Vagina (tissue), 2 donors: ENCODE measurements at regions not wholly inside any gene's neighbourhood (a gene's known extent, or its start where the extent isn't known, plus 50 kb on each side); places are given as distances from the start of the nearest gene placed in this dataset.

Source experiments
- DNase-seq, 2 donors: peaks; one replicate each; pipeline ENCODE4 v3.0.0-alpha.2; 2017; ENCODE audit errors: extremely low spot score in 2 of 2
- H3K27ac ChIP-seq: fragments of 200-600 bp; sonication (generic); one replicate; pipeline ENCODE4 v1.5.1; 2019
- H3K27me3 ChIP-seq: fragments of 200-600 bp; sonication (generic); one replicate; pipeline ENCODE4 v1.5.1; 2019
- H3K36me3 ChIP-seq, 2 donors: fragments of 200-600 bp; sonication (generic); one replicate each; pipeline ENCODE4 v1.5.1; 2017 to 2019
- H3K4me1 ChIP-seq: fragments of 200-600 bp; sonication (generic); one replicate; pipeline ENCODE4 v1.5.1; 2019
- H3K4me3 ChIP-seq, 2 donors: fragments of 200-600 bp; sonication (generic); 1 replicate in 1 of 2; 2 replicates in 1 of 2; pipeline ENCODE4 v1.5.1; 2016 to 2019
- H3K9me3 ChIP-seq: fragments of 200-600 bp; sonication (generic); one replicate; pipeline ENCODE4 v1.5.1; 2019
- CTCF ChIP-seq, 3 experiments: fragments of 450-650 bp in 2 of 3; fragments of 200-600 bp in 1 of 3; sonication (generic) in 1 of 3; IDR thresholded peaks; one replicate each; pipeline ENCODE4 v1.5.1; 2017 to 2019; ENCODE audit warnings: antibody characterized with exemption in 3 of 3, mild to moderate bottlenecking in 2 of 3, moderate library complexity in 2 of 3
- POLR2A ChIP-seq, 2 donors: fragments of 450-650 bp; IDR thresholded peaks; one replicate each; pipeline ENCODE4 v1.6.1; 2017; ENCODE audit warnings: antibody characterized with exemption in 2 of 2, mild to moderate bottlenecking in 2 of 2, moderate library complexity in 2 of 2
- POLR2AphosphoS5 ChIP-seq, 2 donors: sonication (generic); formaldehyde crosslinking; IDR thresholded peaks; one replicate each; pipeline ENCODE4 v1.9.0; 2017; ENCODE audit warnings: antibody characterized with exemption in 2 of 2, mild to moderate bottlenecking in 2 of 2, low read depth in 1 of 2; ENCODE audit not compliant: insufficient read depth in 1 of 2
- intact Hi-C: fragments of 100-400 bp; cut with DNase I; formaldehyde crosslinking; loops from one replicate; pipeline ENCODE4 v1.15.1; 2023

GRCh38 chr4:30959781-30960485 lies 239.8 kb downstream of the PCDH7 start:
- no peaks in the 10 kb centered on the region for H3K9me3 ChIP-seq
- no peak overlapping the region for H3K4me3 ChIP-seq
- intact Hi-C loops = no loop called here
- no peaks in the 10 kb centered on the region for H3K36me3 ChIP-seq
- H3K27me3 ChIP-seq = no peaks in the 10 kb centered on the region
- DNase-seq = no peak
- H3K27ac ChIP-seq = no peak overlapping the region
- TF ChIP-seq CTCF (IDR thresholded peaks at IDR 0.05) (no peak), POLR2AphosphoS5 (IDR thresholded peaks at IDR 0.05; ENCODE audit: insufficient read depth in 1 of 2, low read depth in 1 of 2) (no peak), POLR2A (IDR thresholded peaks at IDR 0.05) (no peak)
- H3K4me1 ChIP-seq = no peaks in the 10 kb centered on the region

GRCh38 chr4:30962939-30963338 lies 242.8 kb downstream of the PCDH7 start:
- no peak for DNase-seq
- no peaks in the 10 kb centered on the region for H3K4me1 ChIP-seq
- no peaks in the 10 kb centered on the region for H3K27me3 ChIP-seq
- H3K9me3 ChIP-seq = no peaks in the 10 kb centered on the region
- no peaks in the 10 kb centered on the region for H3K36me3 ChIP-seq
- intact Hi-C loops = no loop called here
- TF ChIP-seq CTCF (IDR thresholded peaks at IDR 0.05) (no peak), POLR2A (IDR thresholded peaks at IDR 0.05) (no peak), POLR2AphosphoS5 (IDR thresholded peaks at IDR 0.05; ENCODE audit: insufficient read depth in 1 of 2, low read depth in 1 of 2) (no peak)
- no peak overlapping the region for H3K27ac ChIP-seq
- no peak overlapping the region for H3K4me3 ChIP-seq

- H3K9me3 ChIP-seq = no peaks in the 10 kb centered on the region
- no peaks in the 10 kb centered on the region for H3K27me3 ChIP-seq
- no peaks in the 10 kb centered on the region for H3K4me1 ChIP-seq
- no peak overlapping the region for H3K4me3 ChIP-seq
- H3K36me3 ChIP-seq = no peaks in the 10 kb centered on the region
- DNase-seq = no peak
- intact Hi-C loops = no loop called here
- no peak overlapping the region for H3K27ac ChIP-seq
- TF ChIP-seq CTCF (IDR thresholded peaks at IDR 0.05) (no peak), POLR2AphosphoS5 (IDR thresholded peaks at IDR 0.05; ENCODE audit: insufficient read depth in 1 of 2, low read depth in 1 of 2) (no peak), POLR2A (IDR thresholded peaks at IDR 0.05) (no peak)
These were observed 248.8 kb downstream of the PCDH7 start for GRCh38 chr4:30968926-30969325.

- TF ChIP-seq POLR2AphosphoS5 (IDR thresholded peaks at IDR 0.05; ENCODE audit: insufficient read depth in 1 of 2, low read depth in 1 of 2) (no peak), CTCF (IDR thresholded peaks at IDR 0.05) (no peak), POLR2A (IDR thresholded peaks at IDR 0.05) (no peak)
- Histone ChIP-seq H3K27ac (no peak overlapping the region), H3K9me3 (no peaks in the 10 kb centered on the region), H3K27me3 (no peaks in the 10 kb centered on the region), H3K4me3 (no peak overlapping the region), H3K4me1 (no peaks in the 10 kb centered on the region), H3K36me3 (no peaks in the 10 kb centered on the region)
- no peak for DNase-seq
- intact Hi-C loops = no loop called here
These were observed 252.4 kb downstream of the PCDH7 start for GRCh38 chr4:30972542-30972941.

GRCh38 chr4:30973993-30974392 lies 253.8 kb downstream of the PCDH7 start:
- no peaks in the 10 kb centered on the region for H3K4me1 ChIP-seq
- H3K27me3 ChIP-seq = no peaks in the 10 kb centered on the region
- intact Hi-C loops = no loop called here
- no peak overlapping the region for H3K27ac ChIP-seq
- no peaks in the 10 kb centered on the region for H3K36me3 ChIP-seq
- H3K4me3 ChIP-seq = no peak overlapping the region
- TF ChIP-seq POLR2AphosphoS5 (IDR thresholded peaks at IDR 0.05; ENCODE audit: insufficient read depth in 1 of 2, low read depth in 1 of 2) (no peak), CTCF (IDR thresholded peaks at IDR 0.05) (no peak), POLR2A (IDR thresholded peaks at IDR 0.05) (no peak)
- H3K9me3 ChIP-seq = no peaks in the 10 kb centered on the region
- no peak for DNase-seq
